Panc1 (cell line): ENCODE measurements at regions not wholly inside any gene's neighbourhood (a gene's known extent, or its start where the extent isn't known, plus 50 kb on each side); places are given as distances from the start of the nearest gene placed in this dataset.

ENCODE experiments used
- ATAC-seq: fragments of 200-7000 bp; cut with Tn5 transposase; 2 replicates; pipeline ENCODE4 v1.9.1; 2020; ENCODE audit warnings: mild to moderate bottlenecking, moderate library complexity
- BruUV-seq: library from RNA; stranded (reverse); fragments of 400-500 nt; replicated peaks from 2 replicates; lab custom pipeline; 2021; lab: Mats Ljungman, UMichigan
- CTCF ChIA-PET: fragments of 300-600 bp; sonication (Branson Sonifier 250); formaldehyde crosslinking; loops from one replicate; lab custom pipeline; 2022; ENCODE audit warnings: antibody characterized with exemption; lab: Charles Lee
- POLR2A ChIA-PET: fragments of 300-600 bp; sonication (Branson Sonifier 250); formaldehyde crosslinking; loops from one replicate; lab custom pipeline; 2022; ENCODE audit warnings: antibody characterized with exemption; lab: Charles Lee
- DNase-seq: peaks from one replicate; pipeline ENCODE4 v3.0.0-alpha.2; 2010; ENCODE audit warnings: low read depth, low spot score
- H3K27ac ChIP-seq: 2 replicates; pipeline ENCODE4 v1.5.1; 2011; ENCODE audit warnings: mild to moderate bottlenecking, low read length, inconsistent platforms
- H3K27me3 ChIP-seq: fragments of 200-500 bp; sonication (Bioruptor generic); 2 replicates; pipeline ENCODE4 v1.6.0; 2014; ENCODE audit warnings: low read length, inconsistent platforms; ENCODE audit not compliant: control insufficient read depth, insufficient read depth
- H3K36me3 ChIP-seq: fragments of 200-500 bp; sonication (Bioruptor generic); 2 replicates; pipeline ENCODE4 v1.5.1; 2014; ENCODE audit warnings: inconsistent platforms, mild to moderate bottlenecking, low read length, moderate library complexity; ENCODE audit not compliant: control insufficient read depth, insufficient read depth
- H3K4me1 ChIP-seq: 2 replicates; pipeline ENCODE4 v1.5.1; 2011; ENCODE audit warnings: inconsistent platforms, mild to moderate bottlenecking, low read length, moderate library complexity; ENCODE audit not compliant: control insufficient read depth, insufficient read depth
- H3K4me3 ChIP-seq, 2 experiments: 2 replicates each; pipeline ENCODE4 v1.5.1; 2011 to 2012; ENCODE audit warnings: low read depth in 2 of 2, low read length in 2 of 2, mild to moderate bottlenecking in 2 of 2, inconsistent platforms in 1 of 2, moderate library complexity in 1 of 2
- H3K9me3 ChIP-seq: fragments of 200-500 bp; sonication (Bioruptor generic); 2 replicates; pipeline ENCODE4 v1.5.1; 2014; ENCODE audit warnings: low read depth, mild to moderate bottlenecking, inconsistent platforms, low read length, moderate library complexity; ENCODE audit not compliant: control insufficient read depth, insufficient read depth
- CTCF ChIP-seq: fragments of 450-650 bp; IDR thresholded peaks from 2 replicates; pipeline ENCODE4 v1.5.1; 2017; ENCODE audit warnings: mild to moderate bottlenecking
- POLR2AphosphoS5 ChIP-seq: IDR thresholded peaks from 2 replicates; pipeline ENCODE4 v1.6.1; 2012; ENCODE audit warnings: mild to moderate bottlenecking, low read depth, low read length, moderate library complexity
- REST ChIP-seq, 2 experiments: IDR thresholded peaks; 2 replicates each; pipeline ENCODE4 v1.6.1; 2011 to 2012; ENCODE audit warnings: low read depth in 2 of 2, control low read depth in 1 of 2, low read length in 1 of 2, mild to moderate bottlenecking in 1 of 2, moderate library complexity in 1 of 2; ENCODE audit not compliant: insufficient read depth in 1 of 2
- SIN3A ChIP-seq: IDR thresholded peaks from 2 replicates; pipeline ENCODE4 v1.6.1; 2012; ENCODE audit warnings: low read depth, mild to moderate bottlenecking, low read length, moderate library complexity, borderline replicate concordance; ENCODE audit not compliant: insufficient read depth
- TCF7L2 ChIP-seq: IDR thresholded peaks from 2 replicates; pipeline ENCODE4 v1.6.1; 2011; ENCODE audit warnings: mild to moderate bottlenecking, low read depth, low read length, inconsistent platforms
- in situ Hi-C: cut with HindIII; loops from 2 replicates; pipeline ENCODE4 v1.10.0; 2016; ENCODE audit warnings: low sequenced_read_pairs, low pct_unique_long_range_greater_than_20kb
- intact Hi-C: fragments of 100-400 bp; cut with micrococcal nuclease; formaldehyde crosslinking; loops from one replicate; pipeline ENCODE4 v1.10.0; 2022; ENCODE audit not compliant: unreplicated experiment

- H3K4me3 ChIP-seq: no peak overlapping the region
- no peaks in the 10 kb centered on the region for H3K36me3 ChIP-seq
- POLR2A ChIA-PET: no interaction called here
- ATAC-seq (no peak), DNase-seq (no peak)
- BruUV-seq: no TSS peak
- in situ Hi-C loops (no loop called here), intact Hi-C loops (no loop called here)
- no peak overlapping the region for H3K27ac ChIP-seq
- no peaks in the 10 kb centered on the region for H3K9me3 ChIP-seq
- CTCF ChIA-PET: no interaction called here
- H3K4me1 ChIP-seq: no peaks in the 10 kb centered on the region
- TF ChIP-seq TCF7L2 (no peak), CTCF (no peak), REST (IDR thresholded peaks at IDR 0.05; ENCODE audit: insufficient read depth in 1 of 2, low read depth in 2 of 2, low read length in 1 of 2) (no peak), SIN3A (no peak), POLR2AphosphoS5 (no peak)
- no peaks in the 10 kb centered on the region for H3K27me3 ChIP-seq
Measured at GRCh38 chr7:118306771-118307170, 82.3 kb downstream of the ANKRD7 start.

- no peak for ATAC-seq
- no peaks in the 10 kb centered on the region for H3K9me3 ChIP-seq
- in situ Hi-C loops (no loop called here), intact Hi-C loops (no loop called here)
- H3K36me3 ChIP-seq: no peaks in the 10 kb centered on the region
- ChIA-PET POLR2A (no interaction called here), CTCF (no interaction called here)
- H3K4me1 ChIP-seq: no peaks in the 10 kb centered on the region
- no TSS peak for BruUV-seq
- H3K27ac ChIP-seq: no peak overlapping the region
- H3K4me3 ChIP-seq: no peak overlapping the region
- DNase-seq: no peak
- TF ChIP-seq TCF7L2 (no peak), POLR2AphosphoS5 (no peak), SIN3A (no peak), CTCF (no peak), REST (IDR thresholded peaks at IDR 0.05; ENCODE audit: insufficient read depth in 1 of 2, low read depth in 2 of 2, low read length in 1 of 2) (no peak)
- H3K27me3 ChIP-seq: no peaks in the 10 kb centered on the region
Measured at GRCh38 chr7:118311121-118311836, 86.8 kb downstream of the ANKRD7 start.
